Erythroblast (primary cell): ENCODE measurements at regions not wholly inside any gene's neighbourhood (a gene's known extent, or its start where the extent isn't known, plus 50 kb on each side); places are given as distances from the start of the nearest gene placed in this dataset.

Source experiments
- GATA1 ChIP-seq: IDR thresholded peaks from 2 replicates; pipeline ENCODE4 v1.6.1; 2011; ENCODE audit warnings: low read depth, mild to moderate bottlenecking, control low read depth, low read length, moderate library complexity
- POLR2A ChIP-seq: IDR thresholded peaks from 2 replicates; pipeline ENCODE4 v1.6.1; 2011; ENCODE audit warnings: mild to moderate bottlenecking, low read length

- no peak for TF ChIP-seq POLR2A
- no peak for TF ChIP-seq GATA1
These were observed 1201.2 kb upstream of the CDH6 start for GRCh38 chr5:29992248-29992647.
